ENCODE measurements at regions not wholly inside any gene's neighbourhood (a gene's known extent, or its start where the extent isn't known, plus 50 kb on each side); places are given as distances from the start of the nearest gene placed in this dataset.

DNA sequence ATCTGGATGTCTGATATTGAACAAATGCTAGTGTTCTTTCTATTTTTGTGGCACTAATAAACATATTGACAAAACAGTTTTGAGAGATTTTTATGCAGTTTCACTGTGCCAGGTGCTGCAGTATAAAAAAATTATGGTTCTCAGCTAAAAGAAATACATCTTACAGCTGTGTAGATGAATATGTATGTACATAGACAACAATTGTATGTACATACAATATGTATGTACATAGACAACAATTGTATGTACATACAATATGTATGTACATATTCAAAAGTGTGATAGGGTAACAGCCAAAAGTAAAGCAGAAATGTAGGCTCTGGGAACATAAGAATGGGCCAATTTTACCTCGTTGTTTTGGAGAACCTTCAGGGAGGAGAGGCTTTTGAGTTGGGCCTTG, 390.0 kb upstream of the RPS6KA3 start:
- Histone ChIP-seq H3K27me3 (ENCODE audit: control insufficient read depth in 2 of 2, insufficient read depth in 2 of 2, low read length in 2 of 2) (no peaks in the 10 kb centered on the region), H3K4me3 (ENCODE audit: low read length) (no peak overlapping the region), H3K9me3 (ENCODE audit: control insufficient read depth in 2 of 3, low read length in 3 of 3) (no peaks in the 10 kb centered on the region), H3K4me1 (ENCODE audit: control insufficient read depth in 2 of 2, insufficient read depth in 2 of 2, low read length in 2 of 2) (no peaks in the 10 kb centered on the region), H3K36me3 (ENCODE audit: control insufficient read depth in 2 of 3, insufficient read depth in 3 of 3, low read length in 3 of 3) (no peaks in the 10 kb centered on the region), H3K27ac (ENCODE audit: low read depth, low read length) (no peak overlapping the region)
- Mint-ChIP-seq H3K4me3 (no peak overlapping the region), H3K9me3 (peaks cover 0 to 4% (median 0%) of the 10 kb centered on the region in 11 donors), H3K27me3 (peaks cover 0 to 5% (median 0%) of the 10 kb centered on the region in 5 donors), H3K27ac (no peak overlapping the region), H3K4me1 (no peaks in the 10 kb centered on the region), H3K36me3 (no peaks in the 10 kb centered on the region)
- POLR2A ChIA-PET = no interaction called here
- ATAC-seq = no peak
- intact Hi-C loops (cut with micrococcal nuclease) = no loop called here
- DNase-seq = no peak
- CTCF ChIA-PET = no interaction called here

DNA sequence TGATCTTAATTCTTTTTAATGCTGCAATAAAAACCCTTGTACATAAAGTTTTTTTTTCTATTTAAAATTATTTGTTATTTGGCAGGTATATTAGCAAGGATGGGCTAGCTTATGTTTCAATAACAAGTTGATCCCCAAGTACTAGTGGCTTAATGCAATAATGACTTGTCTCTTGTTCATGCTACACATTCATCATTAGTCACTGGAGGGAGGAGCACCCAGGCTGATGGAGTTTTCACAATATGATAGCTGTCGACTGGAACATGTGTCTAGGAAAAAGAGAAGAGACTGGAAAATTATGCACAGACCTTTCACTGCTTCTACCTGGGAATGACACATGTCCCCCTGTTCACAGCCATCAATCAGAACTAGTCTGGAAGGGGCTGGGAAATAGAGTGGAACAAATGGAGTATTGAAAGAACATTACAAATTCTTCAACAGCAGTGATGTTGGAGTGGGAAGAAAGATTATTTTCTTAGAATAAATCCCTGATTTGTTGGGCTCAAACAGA, 387.9 kb upstream of the RPS6KA3 start:
- Mint-ChIP-seq H3K4me3 (no peak overlapping the region), H3K9me3 (peaks cover 0 to 2% (median 0%) of the 10 kb centered on the region in 11 donors), H3K27me3 (peaks cover 0 to 5% (median 0%) of the 10 kb centered on the region in 5 donors), H3K36me3 (no peaks in the 10 kb centered on the region), H3K27ac (no peak overlapping the region), H3K4me1 (no peaks in the 10 kb centered on the region)
- intact Hi-C loops (cut with micrococcal nuclease) = no loop called here
- H3K4me1 ChIP-seq (ENCODE audit: control insufficient read depth in 2 of 2, insufficient read depth in 2 of 2, low read length in 2 of 2) = no peaks in the 10 kb centered on the region
- no peak for DNase-seq
- H3K27ac ChIP-seq (ENCODE audit: low read depth, low read length) = no peak overlapping the region
- no peaks in the 10 kb centered on the region for H3K9me3 ChIP-seq (ENCODE audit: control insufficient read depth in 2 of 3, low read length in 3 of 3)
- ChIA-PET CTCF (no interaction called here), POLR2A (no interaction called here)
- no peak for ATAC-seq
- no peak overlapping the region for H3K4me3 ChIP-seq (ENCODE audit: low read length)
- no peaks in the 10 kb centered on the region for H3K36me3 ChIP-seq (ENCODE audit: control insufficient read depth in 2 of 3, insufficient read depth in 3 of 3, low read length in 3 of 3)
- H3K27me3 ChIP-seq (ENCODE audit: control insufficient read depth in 2 of 2, insufficient read depth in 2 of 2, low read length in 2 of 2) = no peaks in the 10 kb centered on the region

DNA sequence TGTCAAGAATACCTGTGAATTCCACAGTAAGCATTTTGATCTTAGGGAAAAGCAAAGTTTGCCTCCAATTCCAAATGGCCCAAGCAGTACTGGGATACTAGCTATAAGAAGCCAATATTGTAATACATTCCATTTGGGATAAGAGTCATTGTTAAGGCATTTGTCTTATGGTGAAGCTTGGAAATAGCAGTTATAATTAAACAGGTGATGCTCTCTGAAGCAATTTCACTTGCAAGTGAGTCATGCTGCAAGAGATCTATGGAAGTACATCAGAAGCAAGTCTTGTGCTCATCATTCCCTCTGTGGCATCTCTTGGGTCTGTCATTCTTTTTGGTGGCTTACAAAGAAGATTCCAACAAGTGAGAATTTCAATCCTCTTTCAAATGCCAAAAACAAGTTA, 386.4 kb upstream of the RPS6KA3 start:
- Mint-ChIP-seq H3K27ac (no peak overlapping the region), H3K9me3 (peaks cover 0 to 2% (median 0%) of the 10 kb centered on the region in 11 donors), H3K4me3 (no peak overlapping the region), H3K4me1 (no peaks in the 10 kb centered on the region), H3K27me3 (peaks cover 0 to 5% (median 0%) of the 10 kb centered on the region in 5 donors), H3K36me3 (no peaks in the 10 kb centered on the region)
- POLR2A ChIA-PET = no interaction called here
- Histone ChIP-seq H3K9me3 (ENCODE audit: control insufficient read depth in 2 of 3, low read length in 3 of 3) (no peaks in the 10 kb centered on the region), H3K4me1 (ENCODE audit: control insufficient read depth in 2 of 2, insufficient read depth in 2 of 2, low read length in 2 of 2) (no peaks in the 10 kb centered on the region), H3K36me3 (ENCODE audit: control insufficient read depth in 2 of 3, insufficient read depth in 3 of 3, low read length in 3 of 3) (no peaks in the 10 kb centered on the region), H3K27me3 (ENCODE audit: control insufficient read depth in 2 of 2, insufficient read depth in 2 of 2, low read length in 2 of 2) (no peaks in the 10 kb centered on the region), H3K27ac (ENCODE audit: low read depth, low read length) (no peak overlapping the region), H3K4me3 (ENCODE audit: low read length) (no peak overlapping the region)
- DNase-seq (no peak), ATAC-seq (no peak)
- CTCF ChIA-PET = no interaction called here
- intact Hi-C loops (cut with micrococcal nuclease) = no loop called here

DNA sequence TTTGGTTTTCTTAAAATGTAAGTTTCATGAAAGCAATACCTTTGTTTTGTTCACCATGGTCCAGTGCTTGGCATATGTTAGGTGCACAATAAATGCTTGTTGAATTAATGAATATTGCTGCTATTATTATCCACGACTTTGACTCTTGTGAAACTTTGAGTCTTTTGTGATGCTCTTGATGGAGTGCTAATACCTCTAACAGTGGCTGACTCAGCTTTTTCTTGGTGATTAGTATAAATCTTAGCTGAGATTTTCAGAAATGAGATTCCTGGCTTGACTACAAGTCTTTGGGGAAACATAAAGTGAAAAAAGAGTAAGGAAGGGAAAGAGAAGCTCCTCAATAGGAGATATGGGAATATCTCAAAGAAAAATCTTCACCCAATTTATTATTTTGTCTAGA, 375.2 kb upstream of the RPS6KA3 start:
- H3K4me1 ChIP-seq (ENCODE audit: control insufficient read depth in 2 of 2, insufficient read depth in 2 of 2, low read length in 2 of 2) = no peaks in the 10 kb centered on the region
- no peaks in the 10 kb centered on the region for H3K36me3 ChIP-seq (ENCODE audit: control insufficient read depth in 2 of 3, insufficient read depth in 3 of 3, low read length in 3 of 3)
- H3K4me3 ChIP-seq (ENCODE audit: low read length) = no peak overlapping the region
- ChIA-PET POLR2A (no interaction called here), CTCF (no interaction called here)
- Mint-ChIP-seq H3K36me3 (no peaks in the 10 kb centered on the region), H3K4me1 (no peaks in the 10 kb centered on the region), H3K9me3 (peaks cover 0 to 4% (median 0%) of the 10 kb centered on the region in 11 donors), H3K4me3 (no peak overlapping the region), H3K27me3 (peaks cover 0 to 12% (median 9%) of the 10 kb centered on the region in 5 donors), H3K27ac (no peak overlapping the region)
- no peaks in the 10 kb centered on the region for H3K9me3 ChIP-seq (ENCODE audit: control insufficient read depth in 2 of 3, low read length in 3 of 3)
- intact Hi-C loops (cut with micrococcal nuclease) = no loop called here
- H3K27ac ChIP-seq (ENCODE audit: low read depth, low read length) = no peak overlapping the region
- DNase-seq = no peak
- no peak for ATAC-seq
- no peaks in the 10 kb centered on the region for H3K27me3 ChIP-seq (ENCODE audit: control insufficient read depth in 2 of 2, insufficient read depth in 2 of 2, low read length in 2 of 2)

DNA sequence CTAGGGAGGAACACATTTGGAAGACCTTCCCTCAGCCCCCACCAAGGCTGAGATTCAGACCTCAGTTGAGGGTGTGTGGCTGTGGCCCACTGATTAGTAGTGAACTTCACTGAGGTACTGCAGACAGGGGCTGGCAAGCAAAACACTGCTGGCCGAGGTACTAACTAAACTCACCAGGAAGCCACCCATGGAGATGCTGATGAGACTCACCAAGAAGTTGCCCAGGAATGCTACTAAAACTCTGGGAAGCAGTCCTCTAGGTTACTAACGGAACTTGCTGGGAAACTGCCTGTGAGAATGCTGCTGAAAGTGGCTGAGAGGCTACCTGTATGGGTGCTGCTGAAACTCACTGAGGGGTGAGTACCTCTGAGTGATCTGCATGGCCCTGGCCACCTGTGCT, 372.4 kb upstream of the RPS6KA3 start:
- Histone ChIP-seq H3K27me3 (ENCODE audit: control insufficient read depth in 2 of 2, insufficient read depth in 2 of 2, low read length in 2 of 2) (no peaks in the 10 kb centered on the region), H3K4me3 (ENCODE audit: low read length) (no peak overlapping the region), H3K27ac (ENCODE audit: low read depth, low read length) (no peak overlapping the region), H3K9me3 (ENCODE audit: control insufficient read depth in 2 of 3, low read length in 3 of 3) (no peaks in the 10 kb centered on the region), H3K36me3 (ENCODE audit: control insufficient read depth in 2 of 3, insufficient read depth in 3 of 3, low read length in 3 of 3) (no peaks in the 10 kb centered on the region), H3K4me1 (ENCODE audit: control insufficient read depth in 2 of 2, insufficient read depth in 2 of 2, low read length in 2 of 2) (no peaks in the 10 kb centered on the region)
- peaks cover 0 to 4% (median 0%) of the 10 kb centered on the region in 11 donors for H3K9me3 Mint-ChIP-seq
- ATAC-seq (no peak), DNase-seq (no peak)
- peaks cover 0 to 12% (median 9%) of the 10 kb centered on the region in 5 donors for H3K27me3 Mint-ChIP-seq
- H3K4me3 Mint-ChIP-seq = no peak overlapping the region
- H3K4me1 Mint-ChIP-seq = no peaks in the 10 kb centered on the region
- no peak overlapping the region for H3K27ac Mint-ChIP-seq
- POLR2A ChIA-PET = no interaction called here
- no peaks in the 10 kb centered on the region for H3K36me3 Mint-ChIP-seq
- intact Hi-C loops (cut with micrococcal nuclease) = no loop called here
- CTCF ChIA-PET = no interaction called here

DNA sequence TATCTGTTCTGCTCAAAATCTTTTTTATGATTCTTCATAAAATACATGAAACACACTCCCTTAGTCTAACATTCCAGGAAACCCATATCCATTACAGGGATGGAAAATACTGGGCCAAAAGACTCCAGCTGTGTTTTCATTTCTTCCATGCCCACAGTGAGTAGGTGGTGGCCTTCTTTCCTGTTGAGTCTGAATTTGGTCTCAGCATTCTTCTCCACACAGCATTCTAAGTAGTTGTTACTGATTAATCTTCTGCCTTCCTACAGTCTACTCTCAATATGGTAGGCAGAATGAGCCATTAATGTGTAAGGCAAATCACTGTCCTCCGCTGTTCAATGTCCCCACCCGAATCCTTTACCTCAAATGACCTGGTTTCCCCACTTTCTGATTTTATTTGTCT, 370.6 kb upstream of the RPS6KA3 start:
- Mint-ChIP-seq H3K9me3 (peaks cover 0 to 2% (median 0%) of the 10 kb centered on the region in 11 donors), H3K4me1 (no peaks in the 10 kb centered on the region), H3K36me3 (no peaks in the 10 kb centered on the region), H3K27ac (peak overlapping the region in 1 of 9 donors; percentile 29), H3K4me3 (no peak overlapping the region), H3K27me3 (peaks cover 0 to 12% (median 9%) of the 10 kb centered on the region in 5 donors)
- intact Hi-C loops (cut with micrococcal nuclease) = no loop called here
- Histone ChIP-seq H3K9me3 (ENCODE audit: control insufficient read depth in 2 of 3, low read length in 3 of 3) (no peaks in the 10 kb centered on the region), H3K27ac (ENCODE audit: low read depth, low read length) (no peak overlapping the region), H3K27me3 (ENCODE audit: control insufficient read depth in 2 of 2, insufficient read depth in 2 of 2, low read length in 2 of 2) (no peaks in the 10 kb centered on the region), H3K4me1 (ENCODE audit: control insufficient read depth in 2 of 2, insufficient read depth in 2 of 2, low read length in 2 of 2) (no peaks in the 10 kb centered on the region), H3K4me3 (ENCODE audit: low read length) (no peak overlapping the region), H3K36me3 (ENCODE audit: control insufficient read depth in 2 of 3, insufficient read depth in 3 of 3, low read length in 3 of 3) (no peaks in the 10 kb centered on the region)
- CTCF ChIA-PET = no interaction called here
- ATAC-seq (no peak), DNase-seq (no peak)
- POLR2A ChIA-PET = no interaction called here

DNA sequence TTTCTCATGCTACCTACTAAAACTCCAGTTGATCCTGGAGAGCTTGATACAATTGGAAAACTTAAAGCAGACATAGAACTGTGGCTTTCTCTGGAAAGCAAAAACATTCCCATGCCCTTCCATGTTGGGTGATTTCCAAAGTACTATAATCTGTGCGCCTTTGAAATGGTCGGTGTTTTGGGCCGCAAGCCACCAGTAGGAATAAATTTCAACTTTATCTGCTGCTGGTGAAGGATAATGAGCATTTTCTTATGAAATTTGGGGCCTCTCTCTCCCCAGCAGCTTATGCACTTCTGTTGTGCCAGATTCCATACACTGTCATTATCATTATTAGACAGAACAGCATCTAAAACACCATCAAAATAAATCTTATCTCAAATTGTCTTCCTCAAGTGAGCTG, 366.7 kb upstream of the RPS6KA3 start:
- Histone ChIP-seq H3K27ac (ENCODE audit: low read depth, low read length) (no peak overlapping the region), H3K4me3 (ENCODE audit: low read length) (no peak overlapping the region), H3K9me3 (ENCODE audit: control insufficient read depth in 2 of 3, low read length in 3 of 3) (no peaks in the 10 kb centered on the region), H3K36me3 (ENCODE audit: control insufficient read depth in 2 of 3, insufficient read depth in 3 of 3, low read length in 3 of 3) (no peaks in the 10 kb centered on the region), H3K27me3 (ENCODE audit: control insufficient read depth in 2 of 2, insufficient read depth in 2 of 2, low read length in 2 of 2) (no peaks in the 10 kb centered on the region), H3K4me1 (ENCODE audit: control insufficient read depth in 2 of 2, insufficient read depth in 2 of 2, low read length in 2 of 2) (no peaks in the 10 kb centered on the region)
- DNase-seq (no peak), ATAC-seq (no peak)
- no peak overlapping the region for H3K4me3 Mint-ChIP-seq
- POLR2A ChIA-PET = no interaction called here
- CTCF ChIA-PET = no interaction called here
- no peak overlapping the region for H3K27ac Mint-ChIP-seq
- H3K4me1 Mint-ChIP-seq = no peaks in the 10 kb centered on the region
- H3K9me3 Mint-ChIP-seq = peaks cover 0 to 4% (median 0%) of the 10 kb centered on the region in 11 donors
- intact Hi-C loops (cut with micrococcal nuclease) = no loop called here
- H3K36me3 Mint-ChIP-seq = no peaks in the 10 kb centered on the region
- H3K27me3 Mint-ChIP-seq = peaks cover 0 to 5% (median 1%) of the 10 kb centered on the region in 5 donors
